Activated naive CD8-positive, alpha-beta T cell treated with anti-CD3 and anti-CD28 coated beads, Interleukin-2, amount 50 U/mL, for 24 hours (primary cell): ENCODE measurements at regions not wholly inside any gene's neighbourhood (a gene's known extent, or its start where the extent isn't known, plus 50 kb on each side); places are given as distances from the start of the nearest gene placed in this dataset.
A peak's percentile ranks its signal among the peaks of the same experiment; 100 is the strongest.

ENCODE experiments used
- ATAC-seq: fragments of 150-1000 bp; cut with Tn5 transposase; one replicate; pipeline ENCODE4 v1.10.0; 2021
- DNase-seq: peaks from one replicate; pipeline ENCODE4 v3.0.0; 2021
- H3K27ac Mint-ChIP-seq: one replicate; pipeline ENCODE4 v1.8.0; 2021; ENCODE audit warnings: mild to moderate bottlenecking, mixed read lengths
- H3K27me3 Mint-ChIP-seq: one replicate; pipeline ENCODE4 v1.8.0; 2021; ENCODE audit warnings: mixed read lengths
- H3K36me3 Mint-ChIP-seq: one replicate; pipeline ENCODE4 v1.8.0; 2021; ENCODE audit warnings: low read depth, mixed read lengths
- H3K4me1 Mint-ChIP-seq: one replicate; pipeline ENCODE4 v1.8.0; 2021; ENCODE audit warnings: mixed read lengths
- H3K4me3 Mint-ChIP-seq: one replicate; pipeline ENCODE4 v1.8.0; 2021; ENCODE audit warnings: mild to moderate bottlenecking, moderate library complexity, mixed read lengths
- H3K9me3 Mint-ChIP-seq: one replicate; pipeline ENCODE4 v1.8.0; 2021; ENCODE audit warnings: mixed read lengths

- DNase-seq (no peak), ATAC-seq (no peak)
- Mint-ChIP-seq H3K9me3 (no peaks in the 10 kb centered on the region), H3K36me3 (no peaks in the 10 kb centered on the region), H3K4me3 (no peak overlapping the region), H3K4me1 (peaks cover 20% of the 10 kb centered on the region), H3K27ac (no peak overlapping the region), H3K27me3 (peaks cover 2% of the 10 kb centered on the region)
Measured at GRCh38 chr5:122704247-122705036, 70.4 kb upstream of the SNX2 start.

GRCh38 chr5:122705851-122706250 is 69.0 kb upstream of the SNX2 start:
- no peak overlapping the region for H3K27ac Mint-ChIP-seq
- H3K4me1 Mint-ChIP-seq = peaks cover 16% of the 10 kb centered on the region
- DNase-seq = no peak
- no peaks in the 10 kb centered on the region for H3K36me3 Mint-ChIP-seq
- peaks cover 3% of the 10 kb centered on the region for H3K27me3 Mint-ChIP-seq
- no peak overlapping the region for H3K4me3 Mint-ChIP-seq
- no peak for ATAC-seq
- no peaks in the 10 kb centered on the region for H3K9me3 Mint-ChIP-seq

- Mint-ChIP-seq H3K27me3 (peaks cover 5% of the 10 kb centered on the region), H3K27ac (no peak overlapping the region), H3K9me3 (no peaks in the 10 kb centered on the region), H3K36me3 (no peaks in the 10 kb centered on the region), H3K4me1 (peaks cover 6% of the 10 kb centered on the region), H3K4me3 (no peak overlapping the region)
- DNase-seq = no peak
- no peak for ATAC-seq
Measured at GRCh38 chr5:122707796-122708195, 67.1 kb upstream of the SNX2 start.

- Mint-ChIP-seq H3K9me3 (no peaks in the 10 kb centered on the region), H3K4me1 (no peaks in the 10 kb centered on the region), H3K36me3 (no peaks in the 10 kb centered on the region), H3K27ac (no peak overlapping the region), H3K27me3 (peaks cover 13% of the 10 kb centered on the region), H3K4me3 (no peak overlapping the region)
- ATAC-seq (no peak), DNase-seq (no peak)
Measured at GRCh38 chr5:122713041-122713440, 61.8 kb upstream of the SNX2 start.

GRCh38 chr5:122715095-122715494 is 59.8 kb upstream of the SNX2 start:
- H3K36me3 Mint-ChIP-seq = no peaks in the 10 kb centered on the region
- DNase-seq = no peak
- H3K4me3 Mint-ChIP-seq = no peak overlapping the region
- peaks cover 15% of the 10 kb centered on the region for H3K27me3 Mint-ChIP-seq
- ATAC-seq = no peak
- H3K27ac Mint-ChIP-seq = no peak overlapping the region
- no peaks in the 10 kb centered on the region for H3K4me1 Mint-ChIP-seq
- no peaks in the 10 kb centered on the region for H3K9me3 Mint-ChIP-seq

GRCh38 chr5:122718611-122719010 is 56.3 kb upstream of the SNX2 start:
- Mint-ChIP-seq H3K9me3 (no peaks in the 10 kb centered on the region), H3K4me1 (peaks cover under 1% of the 10 kb centered on the region), H3K36me3 (no peaks in the 10 kb centered on the region), H3K4me3 (no peak overlapping the region), H3K27ac (no peak overlapping the region), H3K27me3 (peaks cover 15% of the 10 kb centered on the region)
- ATAC-seq (no peak), DNase-seq (no peak)

- Mint-ChIP-seq H3K4me3 (no peak overlapping the region), H3K27me3 (peaks cover 15% of the 10 kb centered on the region), H3K36me3 (no peaks in the 10 kb centered on the region), H3K4me1 (peaks cover 5% of the 10 kb centered on the region), H3K9me3 (no peaks in the 10 kb centered on the region), H3K27ac (no peak overlapping the region)
- ATAC-seq = no peak
- DNase-seq = no peak
Measured at GRCh38 chr5:122719991-122720746, 54.7 kb upstream of the SNX2 start.

- Mint-ChIP-seq H3K27ac (no peak overlapping the region), H3K36me3 (peaks cover 2% of the 10 kb centered on the region), H3K4me3 (no peak overlapping the region), H3K4me1 (peaks cover 5% of the 10 kb centered on the region), H3K27me3 (peaks cover 11% of the 10 kb centered on the region), H3K9me3 (no peaks in the 10 kb centered on the region)
- no peak for DNase-seq
- ATAC-seq = no peak
Measured at GRCh38 chr5:122721127-122721526, 53.8 kb upstream of the SNX2 start.

- Mint-ChIP-seq H3K4me3 (no peak overlapping the region), H3K27me3 (peaks cover 6% of the 10 kb centered on the region), H3K9me3 (no peaks in the 10 kb centered on the region), H3K27ac (no peak overlapping the region), H3K36me3 (peaks cover 2% of the 10 kb centered on the region), H3K4me1 (peaks cover 5% of the 10 kb centered on the region)
- ATAC-seq (no peak), DNase-seq (no peak)
Measured at GRCh38 chr5:122722341-122722740, 52.5 kb upstream of the SNX2 start.

GRCh38 chr5:122723606-122724352 is 51.1 kb upstream of the SNX2 start:
- no peak overlapping the region for H3K4me3 Mint-ChIP-seq
- H3K27ac Mint-ChIP-seq = peak overlapping the region; percentile 37
- peaks cover 2% of the 10 kb centered on the region for H3K36me3 Mint-ChIP-seq
- ATAC-seq (peak; percentile 72), DNase-seq (no peak)
- peaks cover 6% of the 10 kb centered on the region for H3K27me3 Mint-ChIP-seq
- peaks cover 5% of the 10 kb centered on the region for H3K4me1 Mint-ChIP-seq
- H3K9me3 Mint-ChIP-seq = no peaks in the 10 kb centered on the region
